ENCODE measurements at regions not wholly inside any gene's neighbourhood (a gene's known extent, or its start where the extent isn't known, plus 50 kb on each side); places are given as distances from the start of the nearest gene placed in this dataset.

- 67% methylated on average over 6 of the region's 6 CpGs for WGBS
- Histone ChIP-seq H3K27ac (ENCODE audit: low read depth) (no peak overlapping the region), H3K36me3 (ENCODE audit: insufficient read depth) (no peaks in the 10 kb centered on the region), H3K4me1 (ENCODE audit: insufficient read depth) (no peaks in the 10 kb centered on the region), H3K4me3 (ENCODE audit: low read depth, low read length) (no peak overlapping the region)
- DNase-seq (ENCODE audit: extremely low spot score), result no peak
These were observed 369.0 kb downstream of the UQCRFS1 start for GRCh38 chr19:28843761-28844492.

DNA sequence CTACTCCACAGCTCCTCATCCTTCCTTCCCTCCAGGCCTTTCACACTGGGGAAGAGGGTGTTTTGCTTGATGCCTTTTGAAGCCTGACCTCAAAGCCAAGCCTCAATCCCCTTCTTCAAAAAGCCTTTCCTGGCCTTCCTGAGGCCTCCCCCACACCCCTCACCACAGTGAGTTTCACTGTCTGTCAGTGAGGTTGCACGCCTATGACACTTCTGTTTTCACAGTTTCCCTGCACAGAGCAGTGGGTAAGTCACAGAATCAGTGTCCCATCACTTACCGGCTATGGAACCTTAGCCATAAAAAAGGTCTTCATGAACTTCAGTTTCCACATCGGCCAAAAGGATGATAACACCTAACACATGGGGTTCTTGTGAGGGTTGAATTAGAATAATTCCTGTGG is 371.4 kb downstream of the UQCRFS1 start:
- Histone ChIP-seq H3K36me3 (ENCODE audit: insufficient read depth) (no peaks in the 10 kb centered on the region), H3K4me1 (ENCODE audit: insufficient read depth) (no peaks in the 10 kb centered on the region), H3K4me3 (ENCODE audit: low read depth, low read length) (no peak overlapping the region), H3K27ac (ENCODE audit: low read depth) (no peak overlapping the region)
- no peak for DNase-seq (ENCODE audit: extremely low spot score)
- WGBS, result 91% methylated on average over 3 of the region's 3 CpGs

DNA sequence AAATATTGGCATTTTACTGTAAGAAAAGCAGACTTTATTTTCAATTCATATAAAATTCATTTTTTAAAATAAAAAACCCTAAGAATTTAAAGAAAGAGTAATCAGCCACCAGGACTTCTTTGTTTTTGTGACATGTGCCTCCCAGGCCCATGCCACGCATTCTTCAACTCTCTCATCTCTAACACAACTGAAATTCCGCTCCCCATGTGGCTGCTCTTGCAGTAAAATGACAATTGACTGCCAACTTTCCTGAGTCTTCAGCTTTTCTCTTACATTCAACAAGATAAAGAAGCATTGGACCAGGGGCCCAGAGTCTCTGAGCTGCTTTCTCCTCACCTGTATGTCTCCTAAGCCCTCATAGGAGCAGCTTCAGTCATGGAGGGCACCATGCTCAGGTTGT is 372.1 kb downstream of the UQCRFS1 start:
- 93% methylated on average over 2 of the region's 2 CpGs for WGBS
- H3K4me3 ChIP-seq (ENCODE audit: low read depth, low read length), result no peak overlapping the region
- H3K27ac ChIP-seq (ENCODE audit: low read depth), result no peak overlapping the region
- H3K4me1 ChIP-seq (ENCODE audit: insufficient read depth), result no peaks in the 10 kb centered on the region
- H3K36me3 ChIP-seq (ENCODE audit: insufficient read depth), result no peaks in the 10 kb centered on the region
- no peak for DNase-seq (ENCODE audit: extremely low spot score)

DNA sequence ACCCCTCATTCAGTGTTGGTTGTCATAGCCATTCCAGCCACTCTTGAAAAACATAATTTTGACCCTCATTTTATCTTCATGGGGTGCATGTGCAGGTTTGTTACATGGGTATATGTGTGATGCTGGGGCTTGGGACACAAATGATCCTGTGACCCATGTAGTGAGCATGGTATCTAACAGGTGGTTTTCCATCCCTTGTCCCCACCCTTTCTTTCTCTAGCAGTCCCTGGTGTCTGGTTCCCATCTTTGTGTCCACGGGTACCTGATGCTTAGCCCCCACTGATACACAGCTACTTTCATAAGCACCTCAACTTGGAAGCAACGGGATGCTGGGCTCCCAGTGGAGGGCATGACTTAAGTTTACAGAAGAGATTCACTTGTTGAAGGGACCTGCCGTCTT is 373.5 kb downstream of the UQCRFS1 start:
- DNase-seq (ENCODE audit: extremely low spot score), result no peak
- WGBS, result 79% methylated on average over 3 of the region's 3 CpGs

GRCh38 chr19:28838909-28839308 is 374.0 kb downstream of the UQCRFS1 start:
- Histone ChIP-seq H3K36me3 (ENCODE audit: insufficient read depth) (no peaks in the 10 kb centered on the region), H3K4me1 (ENCODE audit: insufficient read depth) (no peaks in the 10 kb centered on the region), H3K27ac (ENCODE audit: low read depth) (no peak overlapping the region), H3K4me3 (ENCODE audit: low read depth, low read length) (no peak overlapping the region)
- WGBS, result 57% methylated on average over 5 of the region's 5 CpGs
- DNase-seq (ENCODE audit: extremely low spot score), result no peak

More for the DNA sequence above, 373.5 kb downstream of the UQCRFS1 start:
- Histone ChIP-seq H3K4me3 (ENCODE audit: low read depth, low read length) (no peak overlapping the region), H3K36me3 (ENCODE audit: insufficient read depth) (no peaks in the 10 kb centered on the region), H3K4me1 (ENCODE audit: insufficient read depth) (no peaks in the 10 kb centered on the region), H3K27ac (ENCODE audit: low read depth) (no peak overlapping the region)

DNA sequence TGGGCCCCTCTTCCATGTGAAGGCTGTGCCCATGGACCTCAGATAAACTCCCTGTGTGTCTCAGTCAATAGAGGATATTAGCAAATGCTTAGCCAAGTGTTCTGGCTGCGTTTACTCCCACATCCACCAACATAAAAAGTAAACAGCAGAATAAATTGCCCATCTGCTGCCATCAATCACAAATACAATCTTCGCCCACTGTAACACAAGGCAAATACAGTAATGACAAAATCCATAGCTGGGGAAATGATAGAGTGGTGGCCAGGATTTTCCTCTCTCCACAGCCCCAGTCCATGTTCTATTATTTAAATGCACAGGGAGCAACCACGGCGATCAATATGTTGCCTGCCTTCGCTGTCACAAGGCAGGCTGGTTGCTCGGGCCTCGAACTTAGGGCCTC is 376.5 kb downstream of the UQCRFS1 start:
- H3K4me3 ChIP-seq (ENCODE audit: low read depth, low read length), result no peak overlapping the region
- no peaks in the 10 kb centered on the region for H3K36me3 ChIP-seq (ENCODE audit: insufficient read depth)
- WGBS, result 85% methylated on average over 7 of the region's 7 CpGs
- no peak overlapping the region for H3K27ac ChIP-seq (ENCODE audit: low read depth)
- no peak for DNase-seq (ENCODE audit: extremely low spot score)
- H3K4me1 ChIP-seq (ENCODE audit: insufficient read depth), result no peaks in the 10 kb centered on the region

DNA sequence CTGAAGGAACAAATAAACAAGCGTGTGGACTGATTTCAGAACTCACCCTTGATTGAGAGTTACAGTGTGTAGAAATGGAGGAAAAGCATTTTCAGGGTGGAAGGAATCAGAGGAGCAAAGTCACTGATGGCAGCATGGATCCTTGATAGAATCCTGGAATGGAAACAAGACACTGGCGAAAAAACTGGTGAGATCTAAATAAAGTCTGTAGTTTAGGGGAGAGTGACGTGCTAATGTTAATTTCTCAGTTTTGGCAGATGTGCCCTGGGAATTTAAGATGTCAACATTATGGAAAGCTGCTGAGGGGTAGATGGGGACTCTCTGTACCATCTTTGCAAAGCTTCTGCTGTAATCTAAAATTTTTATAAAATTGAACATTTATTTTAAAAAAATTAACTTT is 378.0 kb downstream of the UQCRFS1 start:
- no peaks in the 10 kb centered on the region for H3K4me1 ChIP-seq (ENCODE audit: insufficient read depth)
- H3K27ac ChIP-seq (ENCODE audit: low read depth), result no peak overlapping the region
- H3K36me3 ChIP-seq (ENCODE audit: insufficient read depth), result no peaks in the 10 kb centered on the region
- DNase-seq (ENCODE audit: extremely low spot score), result no peak
- WGBS, result 47% methylated on average over 3 of the region's 3 CpGs
- no peak overlapping the region for H3K4me3 ChIP-seq (ENCODE audit: low read depth, low read length)

DNA sequence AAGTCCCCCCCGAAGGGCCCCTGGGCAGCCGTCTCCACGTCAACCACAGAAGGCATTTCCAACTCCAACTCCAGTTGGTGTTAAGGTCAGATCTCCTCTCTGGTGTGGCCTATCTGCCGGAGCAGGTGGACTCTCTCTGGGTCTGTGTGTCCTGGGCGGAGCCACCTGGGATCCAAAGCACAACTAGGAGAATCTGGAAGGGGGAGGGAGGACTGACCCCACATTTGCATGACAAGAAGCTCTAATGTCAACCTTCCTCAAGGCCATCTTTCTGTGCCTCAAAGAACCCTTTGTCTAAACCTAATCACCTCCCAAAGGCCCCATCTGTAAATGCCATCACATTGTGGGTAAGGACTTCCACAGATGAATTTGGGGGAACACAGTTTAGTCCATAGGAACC is 381.5 kb downstream of the UQCRFS1 start:
- no peaks in the 10 kb centered on the region for H3K4me1 ChIP-seq (ENCODE audit: insufficient read depth)
- no peak overlapping the region for H3K4me3 ChIP-seq (ENCODE audit: low read depth, low read length)
- no peak for DNase-seq (ENCODE audit: extremely low spot score)
- no peaks in the 10 kb centered on the region for H3K36me3 ChIP-seq (ENCODE audit: insufficient read depth)
- WGBS, result 84% methylated on average over 5 of the region's 5 CpGs
- no peak overlapping the region for H3K27ac ChIP-seq (ENCODE audit: low read depth)

DNA sequence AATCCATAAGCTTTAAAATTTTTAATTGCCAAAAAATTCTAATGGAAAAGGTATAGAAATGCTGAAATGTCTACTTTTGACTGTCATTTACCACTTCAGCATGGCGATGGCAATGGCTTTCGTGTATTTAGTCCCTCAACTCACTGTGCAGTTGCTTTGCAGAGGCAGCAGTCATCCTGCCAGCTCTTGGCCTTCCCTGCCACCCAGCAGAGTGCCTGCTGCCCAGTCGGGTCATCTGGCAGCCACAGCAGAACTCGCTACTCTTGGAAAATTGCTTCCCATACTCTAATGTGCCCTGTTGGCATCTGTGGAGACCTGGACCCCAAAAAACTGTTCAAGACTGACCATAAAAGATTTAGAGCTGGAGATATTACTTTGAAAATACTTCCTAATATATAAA is 383.2 kb downstream of the UQCRFS1 start:
- no peaks in the 10 kb centered on the region for H3K36me3 ChIP-seq (ENCODE audit: insufficient read depth)
- H3K27ac ChIP-seq (ENCODE audit: low read depth), result no peak overlapping the region
- no peaks in the 10 kb centered on the region for H3K4me1 ChIP-seq (ENCODE audit: insufficient read depth)
- 66% methylated on average over 4 of the region's 4 CpGs for WGBS
- H3K4me3 ChIP-seq (ENCODE audit: low read depth, low read length), result no peak overlapping the region
- no peak for DNase-seq (ENCODE audit: extremely low spot score)

GRCh38 chr19:28829359-28829758 is 383.6 kb downstream of the UQCRFS1 start:
- H3K27ac ChIP-seq (ENCODE audit: low read depth), result no peak overlapping the region
- no peaks in the 10 kb centered on the region for H3K4me1 ChIP-seq (ENCODE audit: insufficient read depth)
- WGBS, result 85% methylated on average over 1 of the region's 1 CpG
- H3K36me3 ChIP-seq (ENCODE audit: insufficient read depth), result no peaks in the 10 kb centered on the region
- no peak for DNase-seq (ENCODE audit: extremely low spot score)
- no peak overlapping the region for H3K4me3 ChIP-seq (ENCODE audit: low read depth, low read length)

DNA sequence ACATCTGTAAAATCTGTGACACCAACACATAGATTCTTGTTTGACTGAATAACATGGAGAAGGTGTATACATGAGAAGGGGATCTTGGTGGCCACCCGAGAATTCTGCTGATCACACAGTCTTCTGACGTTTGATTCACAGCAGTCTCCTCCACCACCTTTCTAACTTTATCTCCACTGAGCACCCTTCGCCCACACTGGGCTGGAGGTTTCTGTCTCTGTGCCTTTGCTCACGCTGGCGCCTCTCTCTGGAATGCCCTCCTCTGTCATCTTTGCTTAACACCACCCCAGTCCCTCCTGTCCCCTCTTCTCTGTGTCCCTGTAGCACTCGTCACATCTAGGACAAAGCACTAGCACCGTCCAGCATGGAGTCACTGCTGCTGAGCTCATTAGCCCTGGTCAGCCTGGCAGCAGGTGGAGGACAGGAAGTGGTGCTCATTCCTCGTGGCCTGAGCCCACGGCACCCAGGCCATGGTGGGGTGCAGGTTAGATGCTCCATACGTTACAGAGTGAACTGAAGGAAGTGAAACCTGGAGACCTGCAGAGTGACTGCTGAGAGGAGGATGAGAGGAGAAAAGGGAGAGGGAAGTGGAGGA is 384.6 kb downstream of the UQCRFS1 start:
- no peak overlapping the region for H3K27ac ChIP-seq (ENCODE audit: low read depth)
- whole genome bisulfite sequencing, result 71% methylated on average over 10 of the region's 10 CpGs
- no peaks in the 10 kb centered on the region for H3K36me3 ChIP-seq (ENCODE audit: insufficient read depth)
- DNase-seq (ENCODE audit: extremely low spot score), result no peak
- no peaks in the 10 kb centered on the region for H3K4me1 ChIP-seq (ENCODE audit: insufficient read depth)
- H3K4me3 ChIP-seq (ENCODE audit: low read depth, low read length), result no peak overlapping the region

DNA sequence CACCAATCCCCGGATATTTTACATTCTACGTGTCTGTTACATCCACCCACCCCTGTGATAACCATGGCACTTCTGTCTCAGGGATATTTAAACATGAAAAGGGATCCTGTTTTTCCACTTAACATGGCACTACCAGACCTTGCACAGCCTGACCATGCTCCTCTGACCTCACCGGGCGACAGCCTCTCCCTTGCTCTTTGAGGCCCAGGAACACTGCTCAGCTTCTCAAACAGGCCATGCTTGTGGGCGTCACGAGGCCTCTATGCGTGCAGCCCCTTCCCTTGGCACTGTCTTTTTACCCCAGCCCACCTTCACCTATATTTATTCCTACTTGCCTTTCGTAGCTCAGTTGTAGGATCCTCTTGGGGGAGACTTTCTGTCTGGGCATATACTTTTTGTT is 385.6 kb downstream of the UQCRFS1 start:
- Histone ChIP-seq H3K36me3 (ENCODE audit: insufficient read depth) (no peaks in the 10 kb centered on the region), H3K27ac (ENCODE audit: low read depth) (no peak overlapping the region), H3K4me3 (ENCODE audit: low read depth, low read length) (no peak overlapping the region), H3K4me1 (ENCODE audit: insufficient read depth) (no peaks in the 10 kb centered on the region)
- DNase-seq (ENCODE audit: extremely low spot score), result no peak
- 84% methylated on average over 8 of the region's 8 CpGs for WGBS

GRCh38 chr19:28823338-28823961 is 389.5 kb downstream of the UQCRFS1 start:
- WGBS, result 64% methylated on average over 11 of the region's 11 CpGs
- no peaks in the 10 kb centered on the region for H3K36me3 ChIP-seq (ENCODE audit: insufficient read depth)
- no peak for DNase-seq (ENCODE audit: extremely low spot score)
- H3K4me3 ChIP-seq (ENCODE audit: low read depth, low read length), result no peak overlapping the region
- H3K4me1 ChIP-seq (ENCODE audit: insufficient read depth), result no peaks in the 10 kb centered on the region
- H3K27ac ChIP-seq (ENCODE audit: low read depth), result no peak overlapping the region

DNA sequence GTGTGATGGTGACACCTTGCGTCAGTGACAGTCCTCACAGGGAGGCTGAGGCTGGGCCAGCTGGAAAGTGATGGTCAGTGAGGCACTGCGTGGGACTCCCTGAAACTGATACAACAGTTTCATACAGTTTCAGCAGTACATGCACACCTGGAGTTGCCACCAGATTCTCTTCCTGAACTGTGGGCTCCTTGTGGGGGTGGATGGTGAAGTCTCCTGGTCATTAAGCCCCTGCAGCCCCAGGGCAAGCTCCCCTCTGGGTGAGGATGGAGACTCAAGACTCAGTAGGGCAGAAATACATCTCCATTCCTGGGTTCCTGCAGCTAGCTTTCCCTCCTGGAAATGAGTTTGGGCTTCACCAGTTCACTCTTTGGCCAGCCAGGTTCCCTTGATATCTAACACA is 392.7 kb downstream of the UQCRFS1 start:
- no peak for DNase-seq (ENCODE audit: extremely low spot score)
- Histone ChIP-seq H3K4me3 (ENCODE audit: low read depth, low read length) (no peak overlapping the region), H3K27ac (ENCODE audit: low read depth) (no peak overlapping the region), H3K4me1 (ENCODE audit: insufficient read depth) (no peaks in the 10 kb centered on the region), H3K36me3 (ENCODE audit: insufficient read depth) (no peaks in the 10 kb centered on the region)
- 92% methylated on average over 2 of the region's 2 CpGs for WGBS
